GM10248 (cell line): ENCODE measurements at regions not wholly inside any gene's neighbourhood (a gene's known extent, or its start where the extent isn't known, plus 50 kb on each side); places are given as distances from the start of the nearest gene placed in this dataset.

Experiments
- CTCF ChIA-PET: fragments of 300-600 bp; sonication (Branson Sonifier 250); formaldehyde crosslinking; extraction: SDS; loops from one replicate; lab custom pipeline; 2021; ENCODE audit warnings: antibody characterized with exemption; lab: Yijun Ruan, JAX
- POLR2A ChIA-PET: fragments of 350-650 bp; sonication (Branson Sonifier 250); formaldehyde crosslinking; extraction: SDS; loops from one replicate; lab custom pipeline; 2020; ENCODE audit warnings: antibody characterized with exemption; lab: Yijun Ruan, JAX
- DNase-seq: peaks from one replicate; pipeline ENCODE4 v3.0.0; 2012; ENCODE audit errors: extremely low spot score
- CTCF ChIP-seq: IDR thresholded peaks from 2 replicates; pipeline ENCODE4 v1.5.1; 2012; ENCODE audit warnings: mild to moderate bottlenecking, low read depth; ENCODE audit errors: extremely low read depth, missing control alignments, control extremely low read depth

- ChIA-PET CTCF (interaction anchor here (0.9 to 1.7 kb wide), 4 partner anchors 12 to 30 kb away, joined by 3 to 6 read pairs (median 3); no protein-coding TSS in a partner anchor), POLR2A (no interaction called here)
- no peak for TF ChIP-seq CTCF
- DNase-seq, result no peak
These were observed 299.3 kb downstream of the KCNJ2 start for GRCh38 chr17:70468661-70469060.

GRCh38 chr17:70473049-70473448 lies 303.7 kb downstream of the KCNJ2 start:
- TF ChIP-seq CTCF, result no peak
- CTCF ChIA-PET, result no interaction called here
- DNase-seq, result no peak
- POLR2A ChIA-PET, result no interaction called here

GRCh38 chr17:70476368-70476767 lies 307.0 kb downstream of the KCNJ2 start:
- ChIA-PET CTCF (no interaction called here), POLR2A (no interaction called here)
- TF ChIP-seq CTCF, result no peak
- no peak for DNase-seq

- no peak for DNase-seq
- no peak for TF ChIP-seq CTCF
- CTCF ChIA-PET, result interaction anchor here (1.3 kb wide), 1 partner anchor 55 kb away, joined by 3 read pairs; no protein-coding TSS in a partner anchor
- POLR2A ChIA-PET, result no interaction called here
These were observed 309.6 kb downstream of the KCNJ2 start for GRCh38 chr17:70478902-70479301.

- TF ChIP-seq CTCF, result no peak
- POLR2A ChIA-PET, result no interaction called here
- CTCF ChIA-PET, result interaction anchor here (1.3 kb wide), 1 partner anchor 54 kb away, joined by 3 read pairs; no protein-coding TSS in a partner anchor
- no peak for DNase-seq
These were observed 310.4 kb downstream of the KCNJ2 start for GRCh38 chr17:70479779-70480178.

GRCh38 chr17:70483624-70484023 lies 314.3 kb downstream of the KCNJ2 start:
- ChIA-PET CTCF (interaction anchor here (0.9 kb wide), 2 partner anchors 15 to 18 kb away, joined by 4 read pairs; no protein-coding TSS in a partner anchor), POLR2A (no interaction called here)
- DNase-seq, result no peak
- TF ChIP-seq CTCF, result no peak
